ENCODE measurements at regions not wholly inside any gene's neighbourhood (a gene's known extent, or its start where the extent isn't known, plus 50 kb on each side); places are given as distances from the start of the nearest gene placed in this dataset.

DNA sequence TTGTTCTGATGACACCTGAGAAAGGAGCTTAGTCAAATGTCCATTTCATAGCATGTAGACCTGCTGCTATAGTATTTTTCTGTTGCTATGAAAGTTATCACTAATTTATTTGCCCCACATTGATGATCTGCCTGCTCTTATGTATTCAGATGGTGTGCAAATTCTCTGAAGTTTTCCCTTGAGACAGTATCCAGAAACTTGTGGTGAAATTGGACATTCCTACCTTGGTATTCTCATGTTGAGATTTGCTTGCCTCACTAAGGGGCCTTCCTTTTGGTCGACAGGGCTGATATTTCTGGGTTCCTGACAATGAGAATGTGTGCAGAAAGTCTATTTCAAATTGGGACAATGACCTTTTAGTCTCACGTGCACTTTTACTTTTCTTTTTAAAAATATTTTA, 253.2 kb upstream of the FZD8 start:
- Histone ChIP-seq H2AK9ac (replicated peaks; ENCODE audit: low read depth, low read length, poor library complexity) (no peak overlapping the region), H3K14ac (replicated peaks; ENCODE audit: low read depth, low read length) (peak overlapping the region; percentile 7; the same call in 1 of the 2 replicates), H4K5ac (ENCODE audit: low read depth, low read length) (peak overlapping the region; percentile 45; the same call in 1 of the 2 replicates), H3K79me1 (ENCODE audit: low read depth in 1 of 2, low read length in 2 of 2) (no peaks in the 10 kb centered on the region), H3K23ac (ENCODE audit: low read depth, low read length) (peak overlapping the region; percentile 21; the same call in 1 of the 2 replicates), H3K4me3 (ENCODE audit: insufficient read depth, low read depth, low read length) (no peak overlapping the region), H2AFZ (replicated peaks; ENCODE audit: low read length, poor library complexity) (no peak overlapping the region), H3K9me3 (ENCODE audit: control insufficient read depth, insufficient read depth, low read length) (no peaks in the 10 kb centered on the region), H4K91ac (ENCODE audit: insufficient read depth, low read depth, low read length) (peak overlapping the region; percentile 69), H3K27me3 (ENCODE audit: control insufficient read depth, insufficient read depth, low read length) (no peaks in the 10 kb centered on the region), H3K18ac (ENCODE audit: low read depth, low read length) (peak overlapping the region; percentile 86; the same call in 1 of the 2 replicates), H3K9ac (ENCODE audit: low read depth, low read length) (no peak overlapping the region), H2BK20ac (ENCODE audit: low read depth, low read length) (peak overlapping the region; percentile 58), H2BK15ac (ENCODE audit: low read depth, low read length) (peak overlapping the region; percentile 82), H2BK5ac (ENCODE audit: low read depth, low read length, poor library complexity, severe bottlenecking) (peak overlapping the region; percentile 88), H4K8ac (ENCODE audit: low read depth in 2 of 2, low read length in 2 of 2) (peak overlapping the region; percentile 20 to 53; a peak in 3 of 4 replicates), H2BK120ac (ENCODE audit: low read depth, low read length) (peak overlapping the region; percentile 75), H2AK5ac (ENCODE audit: low read depth, low read length) (peak overlapping the region; percentile 9; the same call in 1 of the 2 replicates), H3K27ac (ENCODE audit: insufficient read depth, low read length) (0 out of 2 replicates have a peak overlapping the region, but pooled peaks have one; percentile 20), H3K36me3 (ENCODE audit: control insufficient read depth, insufficient read depth, low read length) (no peaks in the 10 kb centered on the region), H3K4me2 (ENCODE audit: low read depth, low read length) (no peak overlapping the region; the same call in 1 of the 2 replicates), H3K56ac (ENCODE audit: extremely low read depth, insufficient read depth, low read length) (no peak overlapping the region), H3K9me1 (ENCODE audit: insufficient read depth, low read length) (peaks cover 9% of the 10 kb centered on the region), H3K4me1 (ENCODE audit: control insufficient read depth, insufficient read depth, low read length) (peaks cover 14% of the 10 kb centered on the region), H3K4ac (ENCODE audit: low read depth, low read length) (peak overlapping the region; percentile 38; the same call in 1 of the 2 replicates), H4K20me1 (ENCODE audit: insufficient read depth, low read length) (no peaks in the 10 kb centered on the region)
- ChIA-PET POLR2A (ENCODE audit: unreplicated experiment) (no interaction called here), CTCF (no interaction called here)
- TF ChIP-seq RAD21 (IDR thresholded peaks at IDR 0.05; ENCODE audit: low read length) (no peak), MXI1 (IDR thresholded peaks at IDR 0.05; ENCODE audit: borderline replicate concordance, low read depth, low read length) (no peak), CHD1 (IDR thresholded peaks at IDR 0.05; ENCODE audit: low read depth, low read length) (no peak), CEBPB (IDR thresholded peaks at IDR 0.05; ENCODE audit: low read depth, low read length) (no peak), NFE2L2 (IDR thresholded peaks at IDR 0.05; ENCODE audit: low read depth, low read length) (no peak), RFX5 (IDR thresholded peaks at IDR 0.05; ENCODE audit: low read depth, low read length) (no peak), POLR2A (IDR thresholded peaks at IDR 0.05; ENCODE audit: low read depth, low read length) (no peak)
- TF ChIP-seq, protein P1, sequence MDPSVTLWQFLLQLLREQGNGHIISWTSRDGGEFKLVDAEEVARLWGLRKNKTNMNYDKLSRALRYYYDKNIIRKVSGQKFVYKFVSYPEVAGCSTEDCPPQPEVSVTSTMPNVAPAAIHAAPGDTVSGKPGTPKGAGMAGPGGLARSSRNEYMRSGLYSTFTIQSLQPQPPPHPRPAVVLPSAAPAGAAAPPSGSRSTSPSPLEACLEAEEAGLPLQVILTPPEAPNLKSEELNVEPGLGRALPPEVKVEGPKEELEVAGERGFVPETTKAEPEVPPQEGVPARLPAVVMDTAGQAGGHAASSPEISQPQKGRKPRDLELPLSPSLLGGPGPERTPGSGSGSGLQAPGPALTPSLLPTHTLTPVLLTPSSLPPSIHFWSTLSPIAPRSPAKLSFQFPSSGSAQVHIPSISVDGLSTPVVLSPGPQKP (IDR thresholded peaks at IDR 0.05; ENCODE audit: borderline replicate concordance, low read depth, low read length), result no peak
- TF ChIP-seq, protein P2, sequence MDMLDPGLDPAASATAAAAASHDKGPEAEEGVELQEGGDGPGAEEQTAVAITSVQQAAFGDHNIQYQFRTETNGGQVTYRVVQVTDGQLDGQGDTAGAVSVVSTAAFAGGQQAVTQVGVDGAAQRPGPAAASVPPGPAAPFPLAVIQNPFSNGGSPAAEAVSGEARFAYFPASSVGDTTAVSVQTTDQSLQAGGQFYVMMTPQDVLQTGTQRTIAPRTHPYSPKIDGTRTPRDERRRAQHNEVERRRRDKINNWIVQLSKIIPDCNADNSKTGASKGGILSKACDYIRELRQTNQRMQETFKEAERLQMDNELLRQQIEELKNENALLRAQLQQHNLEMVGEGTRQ (IDR thresholded peaks at IDR 0.05; ENCODE audit: low read depth, low read length), result no peak
- dilution Hi-C loops (cut with HindIII; ENCODE audit: low sequenced_read_pairs, unreplicated experiment) (no loop called here), intact Hi-C loops (cut with micrococcal nuclease) (no loop called here), in situ Hi-C loops (cut with MboI; ENCODE audit: low sequenced_read_pairs) (no loop called here)
- ATAC-seq (ENCODE audit: low read depth), result no peak
- DNase-seq, result peak; percentile 41
- BruUV-seq (replicated peaks), result no TSS peak
- WGBS, 2 experiments (ENCODE audit: extremely low coverage in 2 of 2, insufficient read length in 1 of 2), result no CpG with 5 or more reads among the region's 2 CpGs

Data from IMR-90 (cell line).